SKM-1 treated with dmso at 0.1 percent for 144 hours (cell line): ENCODE measurements at regions not wholly inside any gene's neighbourhood (a gene's known extent, or its start where the extent isn't known, plus 50 kb on each side); places are given as distances from the start of the nearest gene placed in this dataset.

Source experiments
- DNase-seq: peaks from one replicate; lab custom pipeline; 2025; ENCODE audit not compliant: unreplicated experiment; lab: John Stamatoyannopoulos, UW

DNA sequence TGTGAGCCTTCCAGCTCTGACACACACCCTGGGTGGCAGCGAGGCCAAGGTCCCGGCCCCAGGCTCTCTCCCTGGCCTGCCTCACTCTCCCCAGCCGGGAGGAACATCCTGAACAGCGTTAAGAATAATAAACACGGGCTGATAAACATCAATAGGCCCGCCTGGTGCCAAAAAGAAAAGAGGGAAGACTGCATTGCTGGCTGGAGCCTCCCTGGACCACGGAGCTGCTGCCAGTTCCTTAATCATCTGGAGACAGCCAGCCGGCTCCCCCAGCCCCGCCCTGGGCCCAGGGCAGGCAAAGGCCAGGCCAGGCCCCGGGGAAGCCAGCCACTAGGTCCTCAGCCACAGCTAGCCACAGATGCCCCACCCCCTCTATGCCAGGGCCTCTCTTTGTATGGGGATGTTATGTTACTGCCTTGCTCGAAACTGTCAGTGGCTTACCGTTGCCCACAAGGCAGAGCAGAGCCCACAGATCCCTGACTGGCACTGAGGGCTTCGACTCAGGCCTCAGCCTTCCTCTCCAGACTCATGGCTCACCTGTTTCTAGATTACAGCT, 293.7 kb downstream of the DYSF start:
- no peak for DNase-seq

DNA sequence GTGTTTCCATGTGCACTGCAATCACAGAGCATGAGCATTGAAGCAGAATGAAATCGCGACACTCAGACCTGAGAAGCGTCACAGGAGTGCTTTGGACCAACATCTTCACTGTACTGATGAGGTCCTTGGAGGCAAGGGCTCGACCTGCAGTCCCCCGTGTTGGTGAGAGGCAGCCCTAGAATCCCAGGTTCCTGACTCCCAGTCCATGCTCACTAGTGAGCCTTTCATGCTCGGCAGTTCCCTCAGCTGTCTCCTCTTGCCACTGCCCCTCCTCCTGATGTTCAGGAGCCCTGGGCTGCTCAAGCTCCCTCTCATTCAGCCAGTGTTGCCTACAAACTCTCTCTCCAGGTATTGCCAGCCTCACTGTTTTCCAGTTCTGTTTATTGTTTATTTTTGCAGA, 291.4 kb downstream of the DYSF start:
- DNase-seq: no peak

DNA sequence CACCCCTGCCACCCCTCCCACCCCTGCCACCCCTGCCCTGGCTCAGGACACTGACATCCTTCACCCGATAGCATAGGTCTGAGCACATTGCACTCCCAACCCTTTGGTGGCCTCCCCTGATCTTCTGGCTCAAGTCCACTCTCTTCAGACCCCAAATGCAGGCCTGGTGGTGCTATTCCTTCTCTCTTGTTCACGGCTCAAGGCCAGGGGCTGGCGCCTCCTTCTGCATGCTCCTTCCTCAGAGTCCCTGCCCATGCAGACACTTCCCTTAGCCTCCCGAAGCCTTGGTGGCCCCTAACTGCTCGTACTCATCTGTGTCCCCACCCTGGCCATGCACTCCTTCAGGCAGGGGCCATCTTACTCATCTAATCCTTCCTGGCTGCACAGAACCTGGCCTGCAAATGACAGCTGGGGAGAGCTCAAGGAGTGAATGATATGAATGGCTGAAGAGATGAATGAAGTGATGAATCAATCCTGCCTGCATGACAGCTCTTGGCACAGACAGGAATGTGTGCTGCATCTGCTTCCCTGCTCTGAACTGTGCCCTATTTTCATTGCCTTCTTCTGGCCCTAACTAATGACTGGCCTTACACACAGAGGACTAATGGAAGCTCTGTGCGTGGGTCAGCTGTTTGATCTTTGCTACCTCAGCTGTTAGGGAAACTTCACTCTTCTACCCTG, 290.8 kb downstream of the DYSF start:
- no peak for DNase-seq

DNA sequence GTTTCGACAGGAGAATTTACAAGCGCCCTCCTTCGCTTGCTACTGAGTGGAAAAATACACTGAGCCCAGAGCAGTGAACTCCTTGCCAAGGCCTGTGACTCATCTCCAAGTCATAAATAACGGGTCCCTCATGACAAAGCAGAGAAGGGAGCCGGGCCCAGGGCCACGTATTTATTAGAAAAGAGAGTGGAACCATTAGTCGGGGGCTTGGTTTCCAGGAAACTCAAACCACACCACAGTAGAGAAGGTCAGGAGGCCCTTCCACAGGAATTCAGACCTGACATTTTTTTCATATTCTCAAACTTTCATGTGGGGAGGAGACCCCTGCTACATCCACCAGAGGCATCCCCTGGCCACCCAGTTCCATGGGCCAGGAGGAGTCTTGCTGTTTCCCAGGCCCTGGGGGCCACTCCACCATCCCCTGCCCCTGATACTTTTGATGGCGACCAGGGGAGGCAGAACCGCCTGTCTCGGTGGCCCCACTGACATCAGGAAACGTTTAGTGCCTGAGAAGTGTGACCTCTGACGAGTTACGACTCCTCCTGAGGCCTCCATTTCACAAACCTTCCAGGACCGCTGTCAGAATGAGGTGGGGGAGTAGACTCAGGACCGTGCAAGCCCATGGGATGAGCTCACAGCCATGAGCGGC, 289.7 kb downstream of the DYSF start:
- DNase-seq: no peak

GRCh38 chr2:71736986-71737385, 283.6 kb downstream of the DYSF start:
- DNase-seq: no peak

- no peak for DNase-seq
Measured at GRCh38 chr2:71736091-71736861, 282.9 kb downstream of the DYSF start.
